SU-DHL-6 (cell line): ENCODE measurements at regions not wholly inside any gene's neighbourhood (a gene's known extent, or its start where the extent isn't known, plus 50 kb on each side); places are given as distances from the start of the nearest gene placed in this dataset.
"Not testable (repeated sequence)": the region's sequence is repeated elsewhere in the genome, so short reads cannot be mapped to it uniquely, and the experiment has no call there.

Source experiments
- H2AFZ ChIP-seq: fragments of 200-600 bp; sonication (generic); 2 replicates; pipeline ENCODE4 v1.6.1; 2014; ENCODE audit warnings: low read depth, mild to moderate bottlenecking, moderate library complexity, mixed read lengths, antibody characterized with exemption, low read length; ENCODE audit not compliant: severe bottlenecking
- H3F3A ChIP-seq: fragments of 200-600 bp; shearing (Covaris generic); 2 replicates; pipeline ENCODE4 v1.6.0; 2016; ENCODE audit warnings: antibody characterized with exemption, mild to moderate bottlenecking; ENCODE audit not compliant: insufficient read depth
- H3K27ac ChIP-seq: fragments of 200-600 bp; sonication (generic); 2 replicates; pipeline ENCODE4 v1.5.1; 2016; ENCODE audit warnings: low read depth, mild to moderate bottlenecking, low read length, moderate library complexity, mixed read lengths
- H3K27me3 ChIP-seq: fragments of 200-600 bp; sonication (generic), shearing (Covaris generic); 2 replicates; pipeline ENCODE4 v1.6.0; 2014; ENCODE audit warnings: mild to moderate bottlenecking, low read length
- H3K36me3 ChIP-seq: fragments of 200-600 bp; sonication (generic); 2 replicates; pipeline ENCODE4 v1.6.1; 2014; ENCODE audit warnings: mild to moderate bottlenecking, low read length, mixed read lengths
- H3K4me2 ChIP-seq: fragments of 300-600, 200-600 bp; shearing (Covaris generic), sonication (generic); 2 replicates; pipeline ENCODE4 v1.6.0; 2014; ENCODE audit warnings: low read length, low read depth, mild to moderate bottlenecking; ENCODE audit not compliant: poor library complexity, severe bottlenecking
- H3K4me3 ChIP-seq: fragments of 200-600 bp; sonication (generic); 2 replicates; pipeline ENCODE4 v1.5.1; 2014; ENCODE audit warnings: antibody characterized with exemption, low read length, mild to moderate bottlenecking, mixed read lengths; ENCODE audit not compliant: insufficient read depth, poor library complexity, severe bottlenecking
- H3K79me2 ChIP-seq: fragments of 200-600 bp; sonication (generic); 2 replicates; pipeline ENCODE4 v1.6.1; 2014; ENCODE audit warnings: mild to moderate bottlenecking, low read length, moderate library complexity; ENCODE audit not compliant: insufficient read depth
- H3K9ac ChIP-seq: fragments of 200-600 bp; sonication (generic); 2 replicates; pipeline ENCODE4 v1.7.0; 2014; ENCODE audit warnings: mild to moderate bottlenecking, low read length
- H3K9me2 ChIP-seq: fragments of 200-600 bp; sonication (generic); replicated peaks from 2 replicates; pipeline ENCODE4 v1.6.1; 2014; ENCODE audit warnings: low read length; ENCODE audit not compliant: insufficient read depth
- H3K9me3 ChIP-seq: fragments of 200-600 bp; sonication (generic); 2 replicates; pipeline ENCODE4 v1.6.1; 2014; ENCODE audit warnings: low read length, mixed read lengths; ENCODE audit not compliant: insufficient read depth
- H4K20me1 ChIP-seq: fragments of 200-600 bp; sonication (generic); 2 replicates; pipeline ENCODE4 v1.6.1; 2014; ENCODE audit warnings: low read depth, mild to moderate bottlenecking, antibody characterized with exemption, low read length, moderate library complexity, mixed read lengths
- EZH2phosphoT487 ChIP-seq: fragments of 200-600 bp; sonication (generic), shearing (Covaris generic); conservative IDR thresholded peaks from 2 replicates; pipeline ENCODE4 v1.6.1; 2018; ENCODE audit warnings: mild to moderate bottlenecking, antibody characterized with exemption, low read length, moderate library complexity, mixed read lengths
- TF ChIP-seq, protein P1 (sequence below): fragments of 200-600 bp; sonication (generic); IDR thresholded peaks from one replicate; pipeline ENCODE4 v1.5.1; 2017; ENCODE audit warnings: antibody characterized with exemption, mild to moderate bottlenecking, low read length, moderate library complexity; ENCODE audit not compliant: insufficient read depth, poor library complexity, severe bottlenecking

DNA sequence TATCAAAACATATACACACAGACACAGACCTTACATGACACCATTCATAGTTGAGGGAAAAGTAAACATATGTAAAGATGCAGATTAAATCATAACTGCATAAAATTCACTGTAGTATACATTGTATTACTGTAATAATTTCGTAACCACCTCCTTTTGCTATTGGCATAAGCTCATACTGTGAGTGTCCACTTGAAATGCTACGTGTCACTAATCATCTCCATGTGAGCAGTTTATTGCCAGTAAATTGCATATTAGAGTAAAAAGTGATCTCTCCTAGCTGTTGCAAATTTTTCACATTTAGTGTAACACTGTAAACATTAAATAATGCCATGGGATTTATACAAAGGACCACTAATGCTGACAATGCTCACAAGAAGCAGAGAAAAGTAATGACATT lies 256.7 kb upstream of the GNPDA2 start:
- Histone ChIP-seq H3K9ac (no peak overlapping the region), H2AFZ (no peak overlapping the region), H4K20me1 (no peaks in the 10 kb centered on the region), H3K36me3 (no peaks in the 10 kb centered on the region), H3K4me2 (no peak overlapping the region), H3F3A (no peaks in the 10 kb centered on the region), H3K79me2 (no peaks in the 10 kb centered on the region), H3K9me2 (no peaks in the 10 kb centered on the region), H3K27me3 (no peaks in the 10 kb centered on the region), H3K9me3 (no peaks in the 10 kb centered on the region), H3K27ac (no peak overlapping the region), H3K4me3 (no peak overlapping the region)
- no peak for TF ChIP-seq EZH2phosphoT487
- TF ChIP-seq, protein P1, sequence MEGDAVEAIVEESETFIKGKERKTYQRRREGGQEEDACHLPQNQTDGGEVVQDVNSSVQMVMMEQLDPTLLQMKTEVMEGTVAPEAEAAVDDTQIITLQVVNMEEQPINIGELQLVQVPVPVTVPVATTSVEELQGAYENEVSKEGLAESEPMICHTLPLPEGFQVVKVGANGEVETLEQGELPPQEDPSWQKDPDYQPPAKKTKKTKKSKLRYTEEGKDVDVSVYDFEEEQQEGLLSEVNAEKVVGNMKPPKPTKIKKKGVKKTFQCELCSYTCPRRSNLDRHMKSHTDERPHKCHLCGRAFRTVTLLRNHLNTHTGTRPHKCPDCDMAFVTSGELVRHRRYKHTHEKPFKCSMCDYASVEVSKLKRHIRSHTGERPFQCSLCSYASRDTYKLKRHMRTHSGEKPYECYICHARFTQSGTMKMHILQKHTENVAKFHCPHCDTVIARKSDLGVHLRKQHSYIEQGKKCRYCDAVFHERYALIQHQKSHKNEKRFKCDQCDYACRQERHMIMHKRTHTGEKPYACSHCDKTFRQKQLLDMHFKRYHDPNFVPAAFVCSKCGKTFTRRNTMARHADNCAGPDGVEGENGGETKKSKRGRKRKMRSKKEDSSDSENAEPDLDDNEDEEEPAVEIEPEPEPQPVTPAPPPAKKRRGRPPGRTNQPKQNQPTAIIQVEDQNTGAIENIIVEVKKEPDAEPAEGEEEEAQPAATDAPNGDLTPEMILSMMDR: no peak

DNA sequence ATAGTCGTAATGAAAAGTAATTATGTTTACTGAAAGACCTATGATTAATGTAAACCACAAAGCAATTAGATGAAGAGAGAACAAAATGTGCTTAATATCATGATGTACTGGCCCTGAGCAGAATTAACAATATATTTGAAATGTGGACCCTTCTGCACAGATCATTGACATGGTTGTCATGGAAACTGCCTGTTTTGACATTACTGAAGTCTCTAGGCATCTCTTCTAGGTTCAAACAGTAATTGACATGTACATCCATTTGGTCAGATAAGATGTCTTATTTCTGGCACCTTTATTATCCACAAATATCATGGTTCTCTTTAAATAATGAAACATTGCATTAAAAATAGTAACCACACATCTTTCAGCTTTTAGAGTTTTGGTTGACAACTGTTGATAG lies 251.7 kb upstream of the GNPDA2 start:
- Histone ChIP-seq H3K27me3 (no peaks in the 10 kb centered on the region), H3K27ac (no peak overlapping the region), H3K4me2 (no peak overlapping the region), H2AFZ (no peak overlapping the region), H4K20me1 (no peaks in the 10 kb centered on the region), H3K4me3 (no peak overlapping the region), H3F3A (no peaks in the 10 kb centered on the region), H3K9ac (no peak overlapping the region), H3K9me2 (no peaks in the 10 kb centered on the region), H3K36me3 (no peaks in the 10 kb centered on the region), H3K79me2 (no peaks in the 10 kb centered on the region), H3K9me3 (no peaks in the 10 kb centered on the region)
- TF ChIP-seq, protein P1: no peak
- TF ChIP-seq EZH2phosphoT487: no peak

DNA sequence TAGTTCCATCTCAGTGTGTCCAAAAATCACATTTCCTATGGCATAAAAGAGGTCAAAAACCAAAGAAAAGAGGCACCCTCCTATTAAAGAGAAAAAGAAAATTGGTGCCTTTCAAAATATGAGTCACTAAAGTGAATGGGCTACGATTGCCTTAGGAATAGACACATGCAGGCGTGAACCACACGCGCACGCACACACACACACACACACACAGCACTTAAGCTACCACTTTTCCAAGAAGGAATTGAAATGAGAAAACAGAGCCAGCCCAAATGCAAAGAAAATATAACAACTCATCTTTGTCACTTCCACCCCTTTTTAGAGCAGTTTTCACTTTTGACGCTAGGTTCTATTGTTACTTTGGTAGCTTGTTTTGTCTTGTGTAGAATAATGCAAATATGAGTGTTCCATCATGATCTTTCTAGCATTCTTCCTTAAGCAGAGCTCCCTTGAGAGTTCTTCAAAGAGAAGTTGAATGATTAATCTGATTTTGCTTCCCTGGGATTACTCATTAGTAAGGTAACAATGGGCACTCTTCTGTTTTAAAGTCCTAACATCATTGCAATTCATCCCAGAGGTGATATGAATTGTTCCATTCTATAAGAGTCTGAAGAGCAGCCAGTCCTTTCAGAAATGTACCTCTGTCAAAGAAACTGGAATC lies 239.2 kb upstream of the GNPDA2 start:
- no peak overlapping the region for H2AFZ ChIP-seq
- no peaks in the 10 kb centered on the region for H3K79me2 ChIP-seq
- TF ChIP-seq EZH2phosphoT487: no peak
- TF ChIP-seq, protein P1: no peak
- no peaks in the 10 kb centered on the region for H3K27me3 ChIP-seq
- no peaks in the 10 kb centered on the region for H3K9me2 ChIP-seq
- 0 out of 2 replicates have a peak, but pooled peaks cover 4% of the 10 kb centered on the region for H3K9me3 ChIP-seq
- H4K20me1 ChIP-seq: no peaks in the 10 kb centered on the region
- H3F3A ChIP-seq: no peaks in the 10 kb centered on the region
- H3K9ac ChIP-seq: no peak overlapping the region
- H3K27ac ChIP-seq: no peak overlapping the region
- no peak overlapping the region for H3K4me3 ChIP-seq
- H3K4me2 ChIP-seq: no peak overlapping the region
- no peaks in the 10 kb centered on the region for H3K36me3 ChIP-seq

DNA sequence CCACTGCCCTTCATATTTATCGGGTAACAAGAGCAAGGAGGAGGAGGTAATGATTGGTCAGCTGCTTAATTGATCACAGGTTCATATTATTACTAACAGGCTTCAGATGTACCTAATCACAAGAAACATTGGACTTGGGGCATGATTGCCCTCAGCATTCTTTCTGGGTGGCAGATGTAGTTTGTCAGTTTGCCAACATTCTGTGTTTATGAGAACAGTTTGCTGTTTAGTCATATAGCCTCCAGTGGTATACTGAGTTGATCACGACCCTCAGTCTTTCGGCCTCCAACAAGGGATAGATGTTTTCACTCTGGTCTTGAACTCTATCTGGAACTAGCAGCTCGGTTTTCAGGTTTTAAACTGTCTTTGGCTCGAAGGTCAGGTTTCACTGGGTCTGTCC lies 237.7 kb upstream of the GNPDA2 start:
- H3K27me3 ChIP-seq, H2AFZ ChIP-seq, H3F3A ChIP-seq, H3K9ac ChIP-seq, H3K9me3 ChIP-seq, H3K4me2 ChIP-seq, H3K36me3 ChIP-seq, H3K79me2 ChIP-seq, H4K20me1 ChIP-seq, H3K27ac ChIP-seq, H3K4me3 ChIP-seq, H3K9me2 ChIP-seq: not testable (repeated sequence)
